GM10266 (cell line): ENCODE measurements at regions not wholly inside any gene's neighbourhood (a gene's known extent, or its start where the extent isn't known, plus 50 kb on each side); places are given as distances from the start of the nearest gene placed in this dataset.

Source experiments
- DNase-seq: peaks from one replicate; pipeline ENCODE4 v3.0.0; 2012; ENCODE audit errors: extremely low spot score
- TF ChIP-seq, protein P1 (sequence below): IDR thresholded peaks from 2 replicates; pipeline ENCODE4 v1.5.1; 2012; ENCODE audit warnings: mild to moderate bottlenecking, low read depth; ENCODE audit not compliant: control insufficient read depth, insufficient read depth; ENCODE audit errors: missing control alignments

DNA sequence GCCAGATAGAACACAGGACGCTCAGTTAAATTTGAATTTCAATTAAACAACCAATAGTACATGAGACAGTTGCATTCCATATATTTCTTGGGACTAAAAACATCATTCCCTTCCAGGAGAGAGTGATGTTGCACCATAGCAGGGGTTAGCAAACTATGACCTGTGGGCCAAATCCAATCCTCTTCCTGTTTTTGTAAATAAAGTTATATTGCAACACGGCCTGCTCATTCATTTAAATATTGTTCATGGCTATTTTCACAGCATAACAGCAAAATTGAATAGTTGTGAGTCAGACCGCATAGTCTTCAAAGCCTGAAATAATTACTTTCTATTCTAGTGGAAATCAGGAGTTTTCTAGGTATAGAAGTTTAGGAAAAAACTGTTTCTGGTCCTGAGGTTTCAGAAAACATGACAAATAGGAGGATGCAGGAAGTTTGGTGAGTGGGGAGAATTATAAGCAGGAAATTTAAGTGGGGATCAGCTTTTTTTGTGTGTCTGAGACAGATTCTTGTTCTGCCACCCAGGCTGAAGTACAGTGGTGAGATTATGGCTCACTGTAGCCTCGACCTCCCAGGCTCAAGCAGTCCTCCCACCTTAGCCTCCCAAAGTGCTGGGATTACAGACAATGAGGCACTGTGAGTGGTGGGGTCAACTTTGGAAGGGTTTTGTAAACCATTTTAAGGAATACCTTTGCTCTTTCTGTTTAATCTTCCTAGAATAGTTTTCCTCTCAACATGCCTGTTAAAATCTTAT lies 131.5 kb downstream of the SOCS6 start:
- DNase-seq: no peak
- TF ChIP-seq, protein P1, sequence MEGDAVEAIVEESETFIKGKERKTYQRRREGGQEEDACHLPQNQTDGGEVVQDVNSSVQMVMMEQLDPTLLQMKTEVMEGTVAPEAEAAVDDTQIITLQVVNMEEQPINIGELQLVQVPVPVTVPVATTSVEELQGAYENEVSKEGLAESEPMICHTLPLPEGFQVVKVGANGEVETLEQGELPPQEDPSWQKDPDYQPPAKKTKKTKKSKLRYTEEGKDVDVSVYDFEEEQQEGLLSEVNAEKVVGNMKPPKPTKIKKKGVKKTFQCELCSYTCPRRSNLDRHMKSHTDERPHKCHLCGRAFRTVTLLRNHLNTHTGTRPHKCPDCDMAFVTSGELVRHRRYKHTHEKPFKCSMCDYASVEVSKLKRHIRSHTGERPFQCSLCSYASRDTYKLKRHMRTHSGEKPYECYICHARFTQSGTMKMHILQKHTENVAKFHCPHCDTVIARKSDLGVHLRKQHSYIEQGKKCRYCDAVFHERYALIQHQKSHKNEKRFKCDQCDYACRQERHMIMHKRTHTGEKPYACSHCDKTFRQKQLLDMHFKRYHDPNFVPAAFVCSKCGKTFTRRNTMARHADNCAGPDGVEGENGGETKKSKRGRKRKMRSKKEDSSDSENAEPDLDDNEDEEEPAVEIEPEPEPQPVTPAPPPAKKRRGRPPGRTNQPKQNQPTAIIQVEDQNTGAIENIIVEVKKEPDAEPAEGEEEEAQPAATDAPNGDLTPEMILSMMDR: no peak

DNA sequence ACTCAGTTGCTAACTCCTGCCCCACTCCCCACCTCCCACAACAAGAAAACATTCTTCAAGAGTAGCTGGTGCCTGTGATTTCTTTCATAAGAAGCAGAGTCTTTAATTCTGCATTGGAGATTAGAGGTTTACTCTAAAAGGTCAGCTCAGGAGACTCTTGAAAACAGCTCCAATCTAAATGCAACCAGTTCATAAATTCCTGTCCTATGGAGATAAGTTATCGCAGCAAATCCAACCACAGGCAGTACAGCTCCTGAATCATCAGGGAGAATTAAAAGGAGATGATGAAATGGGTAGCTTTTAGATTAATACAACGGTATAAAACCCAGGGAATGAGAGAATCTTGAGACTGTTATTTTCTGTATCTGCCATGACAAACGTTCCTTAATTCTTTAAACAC lies 130.7 kb downstream of the SOCS6 start:
- no peak for DNase-seq

DNA sequence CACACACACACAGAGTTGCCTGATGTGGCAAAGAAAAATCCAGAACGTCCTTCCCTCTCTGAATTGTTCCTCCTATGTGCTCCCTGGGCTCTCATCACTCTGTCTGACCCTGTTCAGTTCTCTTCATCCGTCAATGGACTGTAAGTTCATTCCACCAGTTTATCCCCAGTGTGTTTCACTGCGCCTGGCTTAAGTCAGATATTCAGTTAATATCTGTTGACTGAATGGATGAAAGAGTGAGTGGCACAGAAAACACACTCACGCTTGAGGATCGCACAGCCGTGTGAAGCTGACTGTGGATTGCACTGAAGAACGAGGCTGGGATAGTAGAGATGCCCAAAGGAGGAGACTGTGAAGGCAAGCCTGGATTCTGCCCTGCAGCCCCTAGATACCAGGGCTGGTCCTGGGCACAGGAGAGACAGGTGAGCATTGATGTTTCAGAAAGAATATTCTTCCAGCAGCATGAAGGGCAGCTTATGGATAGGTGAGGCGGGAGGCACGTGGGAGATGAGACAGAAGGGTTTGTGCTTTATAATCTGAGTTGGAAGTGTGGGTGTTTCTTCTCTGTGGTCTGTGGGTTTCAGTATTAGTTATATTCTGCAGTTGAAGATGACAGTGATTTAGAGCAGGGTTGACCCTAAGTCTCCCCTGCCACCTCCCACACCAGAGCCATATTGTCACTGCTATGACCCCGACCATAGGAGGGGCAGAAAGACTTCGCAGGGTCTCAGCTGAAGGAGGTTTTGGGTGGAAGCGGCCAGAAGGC lies 129.9 kb downstream of the SOCS6 start:
- TF ChIP-seq, protein P1: no peak
- peak; percentile 32 for DNase-seq

More for the DNA sequence above, 130.7 kb downstream of the SOCS6 start:
- TF ChIP-seq, protein P1: no peak

DNA sequence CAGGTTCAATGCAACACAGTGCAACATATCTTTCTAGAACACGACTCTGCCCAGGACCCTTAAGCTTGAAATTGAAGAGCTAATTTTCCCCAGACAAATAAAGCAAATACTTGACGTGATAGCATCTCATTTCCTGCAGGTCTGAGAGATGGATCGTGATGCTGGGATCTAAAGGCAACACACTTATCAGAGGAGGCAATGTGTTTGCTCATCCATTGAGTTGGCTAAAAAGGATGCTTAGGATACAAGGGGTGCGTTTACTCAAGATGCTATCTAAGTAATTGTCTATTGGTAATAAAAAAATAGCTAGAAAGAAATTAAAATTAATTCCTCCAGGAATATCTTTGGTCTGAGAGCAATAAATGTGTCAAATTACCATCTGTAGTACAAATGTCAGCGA lies 129.0 kb downstream of the SOCS6 start:
- TF ChIP-seq, protein P1: no peak
- no peak for DNase-seq

DNA sequence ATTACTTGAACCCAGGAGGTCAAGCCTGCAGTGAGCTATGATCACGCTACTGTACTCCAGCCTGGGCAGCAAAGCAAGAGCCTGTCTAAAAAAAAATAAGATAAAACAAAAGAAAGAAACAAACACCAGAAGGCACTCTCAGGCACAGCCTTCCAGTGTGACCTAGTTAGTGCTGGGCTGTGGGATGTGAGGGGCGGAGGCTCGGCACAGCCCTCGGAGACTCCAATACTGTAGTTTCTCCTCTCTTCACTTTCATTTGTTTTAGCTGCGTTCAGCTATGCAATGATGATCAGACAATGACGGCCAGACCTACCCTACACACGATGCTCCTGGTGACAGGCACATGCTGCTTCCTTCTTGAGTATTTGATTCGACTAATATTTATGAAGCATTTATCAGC lies 127.7 kb downstream of the SOCS6 start:
- DNase-seq: no peak
- TF ChIP-seq, protein P1: no peak

DNA sequence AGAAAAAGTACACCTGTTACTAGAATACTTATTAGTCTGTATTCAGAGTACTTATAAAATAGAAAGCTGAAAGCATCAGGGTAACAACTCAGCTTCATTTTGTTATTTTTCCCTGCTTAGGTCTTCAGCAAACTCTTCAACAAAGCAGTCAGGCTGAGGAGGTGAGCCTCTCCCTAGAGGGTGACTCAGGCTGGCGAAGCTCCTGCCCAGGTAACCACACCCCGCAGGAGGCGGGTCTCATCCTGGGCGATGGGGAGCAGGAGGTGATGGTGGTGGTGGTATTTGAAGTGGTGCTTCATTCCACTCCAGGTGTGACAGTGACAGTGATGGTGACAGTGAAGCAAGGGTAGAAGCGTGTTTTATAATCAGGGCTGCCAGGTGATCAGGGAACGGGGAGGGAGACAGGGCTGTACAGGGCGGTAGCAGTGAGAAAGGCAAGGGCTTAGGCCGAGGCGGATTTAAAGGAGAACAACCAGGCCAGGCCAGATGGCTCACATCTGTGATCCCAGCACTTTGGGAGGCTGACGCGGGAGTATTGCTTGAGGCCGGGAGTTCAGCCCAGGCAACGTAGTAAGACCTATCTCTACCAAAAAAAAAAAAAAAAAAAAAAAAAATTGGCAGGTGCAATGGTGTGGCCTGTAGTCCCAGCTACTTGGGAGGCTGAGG lies 127.1 kb downstream of the SOCS6 start:
- DNase-seq: no peak
- TF ChIP-seq, protein P1: no peak

DNA sequence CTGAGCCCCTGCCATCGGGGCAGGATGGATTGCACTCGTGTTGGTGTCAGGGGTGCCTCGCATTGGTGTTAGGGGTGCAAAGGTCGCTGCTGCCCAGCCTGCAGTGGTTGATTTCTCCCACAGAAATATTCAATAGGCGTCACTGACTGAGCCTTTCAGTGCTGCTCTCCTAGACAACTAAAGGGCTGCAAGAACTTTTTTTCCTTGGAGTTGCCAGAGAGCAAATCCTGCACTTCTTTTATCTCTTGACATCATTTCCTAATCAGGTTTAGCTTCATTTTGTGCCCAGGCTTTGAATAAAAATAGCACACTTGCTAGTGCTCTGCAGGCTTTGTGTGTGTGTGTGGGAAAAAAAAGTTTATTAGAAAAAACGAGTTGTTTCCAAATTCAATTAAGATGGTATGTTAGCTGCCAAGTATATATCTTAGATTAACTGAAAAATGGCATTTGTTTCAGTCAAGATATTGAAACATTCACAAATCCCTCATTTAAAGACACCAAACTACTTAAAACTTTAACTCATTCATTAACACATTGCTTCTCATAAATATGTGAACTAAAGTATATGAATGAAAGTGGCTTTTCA lies 125.6 kb downstream of the SOCS6 start:
- TF ChIP-seq, protein P1: no peak
- no peak for DNase-seq
